Thyroid gland (tissue), 4 donors: ENCODE measurements at regions not wholly inside any gene's neighbourhood (a gene's known extent, or its start where the extent isn't known, plus 50 kb on each side); places are given as distances from the start of the nearest gene placed in this dataset.

ENCODE experiments used
- CTCF ChIP-seq, 6 experiments: fragments of 200-600 bp in 3 of 6; fragments of 450-650 bp in 3 of 6; sonication (generic) in 3 of 6; IDR thresholded peaks; one replicate each; pipeline ENCODE4 v1.5.1; 2016 to 2019; ENCODE audit warnings: antibody characterized with exemption in 6 of 6, mild to moderate bottlenecking in 2 of 6, inconsistent platforms in 1 of 6, moderate library complexity in 1 of 6
- POLR2A ChIP-seq, 2 donors: fragments of 450-650 bp; IDR thresholded peaks; one replicate each; pipeline ENCODE4 v1.6.1; 2017; ENCODE audit warnings: antibody characterized with exemption in 2 of 2, mild to moderate bottlenecking in 2 of 2, moderate library complexity in 1 of 2

GRCh38 chr12:127552838-127553237 is 714.1 kb upstream of the TMEM132C start:
- TF ChIP-seq CTCF (IDR thresholded peaks at IDR 0.05) (no peak), POLR2A (IDR thresholded peaks at IDR 0.05) (no peak)
